HT-29 (cell line): ENCODE measurements at regions not wholly inside any gene's neighbourhood (a gene's known extent, or its start where the extent isn't known, plus 50 kb on each side); places are given as distances from the start of the nearest gene placed in this dataset.
"Not testable (repeated sequence)": the region's sequence is repeated elsewhere in the genome, so short reads cannot be mapped to it uniquely, and the experiment has no call there.

Experiments used
- DNase-seq: peaks from one replicate; pipeline ENCODE4 v3.0.0-alpha.2; 2015; ENCODE audit warnings: low spot score

GRCh38 chr6:44737829-44738528 lies 350.5 kb downstream of the CDC5L start:
- no peak for DNase-seq

GRCh38 chr6:44738601-44739146 lies 351.2 kb downstream of the CDC5L start:
- DNase-seq = no peak

GRCh38 chr6:44739181-44739580 lies 351.7 kb downstream of the CDC5L start:
- DNase-seq = no peak

- DNase-seq = no peak
Measured at GRCh38 chr6:44740566-44741120, 353.1 kb downstream of the CDC5L start.

- DNase-seq = no peak
Measured at GRCh38 chr6:44742201-44742600, 354.7 kb downstream of the CDC5L start.

GRCh38 chr6:44742828-44743372 lies 355.4 kb downstream of the CDC5L start:
- DNase-seq = no peak

GRCh38 chr6:44760116-44760515 lies 372.6 kb downstream of the CDC5L start:
- not testable (repeated sequence) for DNase-seq

GRCh38 chr6:44761046-44761445 lies 373.5 kb downstream of the CDC5L start:
- DNase-seq = no peak

- DNase-seq = no peak
Measured at GRCh38 chr6:44762496-44762895, 375.0 kb downstream of the CDC5L start.

GRCh38 chr6:44771647-44772415 lies 384.3 kb downstream of the CDC5L start:
- DNase-seq = no peak

GRCh38 chr6:44772838-44773237 lies 385.3 kb downstream of the CDC5L start:
- no peak for DNase-seq

- no peak for DNase-seq
Measured at GRCh38 chr6:44775121-44775520, 387.6 kb downstream of the CDC5L start.

GRCh38 chr6:44776344-44776743 lies 388.8 kb downstream of the CDC5L start:
- no peak for DNase-seq

GRCh38 chr6:44778513-44778912 lies 391.0 kb downstream of the CDC5L start:
- no peak for DNase-seq
